Liver (tissue), 3 donors: ENCODE measurements at regions not wholly inside any gene's neighbourhood (a gene's known extent, or its start where the extent isn't known, plus 50 kb on each side); places are given as distances from the start of the nearest gene placed in this dataset.

ENCODE experiments used
- GABPA ChIP-seq, 2 donors: IDR thresholded peaks in 1 of 2; conservative IDR thresholded peaks in 1 of 2; 2 replicates each; pipeline ENCODE4 v1.6.1; 2016; ENCODE audit warnings: antibody characterized with exemption in 2 of 2, mild to moderate bottlenecking in 1 of 2, moderate library complexity in 1 of 2
- SP1 ChIP-seq: IDR thresholded peaks from 2 replicates; pipeline ENCODE4 v1.6.1; 2018; ENCODE audit warnings: antibody characterized with exemption, mild to moderate bottlenecking
- TF ChIP-seq, protein P1 (sequence below): fragments of 150-350 bp; IDR thresholded peaks from 2 replicates; pipeline ENCODE4 v1.5.1; 2017; ENCODE audit warnings: improper control_type of control experiment, low read depth, low read length; ENCODE audit not compliant: missing input control
- TF ChIP-seq, protein P2 (sequence below): IDR thresholded peaks from 2 replicates; pipeline ENCODE4 v1.6.1; 2016; ENCODE audit warnings: antibody characterized with exemption
- TF ChIP-seq, protein P3 (sequence below): IDR thresholded peaks from 2 replicates; pipeline ENCODE4 v1.6.1; 2016; ENCODE audit warnings: antibody characterized with exemption
- donor health status: healthy.
- donor health status: healthy.

DNA sequence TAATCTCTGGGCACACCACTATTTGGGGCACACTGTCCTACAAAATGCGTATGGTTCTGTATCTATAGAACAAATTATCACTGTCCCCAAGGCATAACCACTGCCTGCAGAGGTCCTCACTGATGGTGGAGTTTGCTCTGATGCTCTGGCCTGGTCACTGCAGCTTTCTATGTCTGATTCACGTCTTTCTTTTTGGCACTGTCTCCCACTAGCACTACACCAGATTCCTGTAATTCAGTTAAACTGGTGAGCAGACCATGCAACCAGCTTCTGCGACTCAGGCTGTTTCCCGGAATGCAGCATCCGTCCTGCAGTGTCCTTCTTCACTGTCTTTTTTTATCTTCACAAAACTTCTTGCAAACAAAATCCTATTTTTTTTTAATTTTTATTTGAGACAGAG, 112.8 kb downstream of the KLF6 start:
- TF ChIP-seq, protein P1, sequence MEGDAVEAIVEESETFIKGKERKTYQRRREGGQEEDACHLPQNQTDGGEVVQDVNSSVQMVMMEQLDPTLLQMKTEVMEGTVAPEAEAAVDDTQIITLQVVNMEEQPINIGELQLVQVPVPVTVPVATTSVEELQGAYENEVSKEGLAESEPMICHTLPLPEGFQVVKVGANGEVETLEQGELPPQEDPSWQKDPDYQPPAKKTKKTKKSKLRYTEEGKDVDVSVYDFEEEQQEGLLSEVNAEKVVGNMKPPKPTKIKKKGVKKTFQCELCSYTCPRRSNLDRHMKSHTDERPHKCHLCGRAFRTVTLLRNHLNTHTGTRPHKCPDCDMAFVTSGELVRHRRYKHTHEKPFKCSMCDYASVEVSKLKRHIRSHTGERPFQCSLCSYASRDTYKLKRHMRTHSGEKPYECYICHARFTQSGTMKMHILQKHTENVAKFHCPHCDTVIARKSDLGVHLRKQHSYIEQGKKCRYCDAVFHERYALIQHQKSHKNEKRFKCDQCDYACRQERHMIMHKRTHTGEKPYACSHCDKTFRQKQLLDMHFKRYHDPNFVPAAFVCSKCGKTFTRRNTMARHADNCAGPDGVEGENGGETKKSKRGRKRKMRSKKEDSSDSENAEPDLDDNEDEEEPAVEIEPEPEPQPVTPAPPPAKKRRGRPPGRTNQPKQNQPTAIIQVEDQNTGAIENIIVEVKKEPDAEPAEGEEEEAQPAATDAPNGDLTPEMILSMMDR, result no peak
- no peak for TF ChIP-seq SP1
- TF ChIP-seq, protein P2, sequence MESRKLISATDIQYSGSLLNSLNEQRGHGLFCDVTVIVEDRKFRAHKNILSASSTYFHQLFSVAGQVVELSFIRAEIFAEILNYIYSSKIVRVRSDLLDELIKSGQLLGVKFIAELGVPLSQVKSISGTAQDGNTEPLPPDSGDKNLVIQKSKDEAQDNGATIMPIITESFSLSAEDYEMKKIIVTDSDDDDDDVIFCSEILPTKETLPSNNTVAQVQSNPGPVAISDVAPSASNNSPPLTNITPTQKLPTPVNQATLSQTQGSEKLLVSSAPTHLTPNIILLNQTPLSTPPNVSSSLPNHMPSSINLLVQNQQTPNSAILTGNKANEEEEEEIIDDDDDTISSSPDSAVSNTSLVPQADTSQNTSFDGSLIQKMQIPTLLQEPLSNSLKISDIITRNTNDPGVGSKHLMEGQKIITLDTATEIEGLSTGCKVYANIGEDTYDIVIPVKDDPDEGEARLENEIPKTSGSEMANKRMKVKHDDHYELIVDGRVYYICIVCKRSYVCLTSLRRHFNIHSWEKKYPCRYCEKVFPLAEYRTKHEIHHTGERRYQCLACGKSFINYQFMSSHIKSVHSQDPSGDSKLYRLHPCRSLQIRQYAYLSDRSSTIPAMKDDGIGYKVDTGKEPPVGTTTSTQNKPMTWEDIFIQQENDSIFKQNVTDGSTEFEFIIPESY, result no peak
- TF ChIP-seq, protein P3, sequence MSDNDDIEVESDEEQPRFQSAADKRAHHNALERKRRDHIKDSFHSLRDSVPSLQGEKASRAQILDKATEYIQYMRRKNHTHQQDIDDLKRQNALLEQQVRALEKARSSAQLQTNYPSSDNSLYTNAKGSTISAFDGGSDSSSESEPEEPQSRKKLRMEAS, result no peak
- no peak for TF ChIP-seq GABPA (IDR thresholded peaks at IDR 0.05 in 1 of 2, conservative IDR thresholded peaks at IDR 0.05 in 1 of 2)
